Testis (tissue), 2 donors: ENCODE measurements at regions not wholly inside any gene's neighbourhood (a gene's known extent, or its start where the extent isn't known, plus 50 kb on each side); places are given as distances from the start of the nearest gene placed in this dataset.

ENCODE experiments used
- DNase-seq: peaks from one replicate; pipeline ENCODE4 v3.0.0-alpha.2; 2019
- H3K27ac ChIP-seq, 2 donors: fragments of 200-600 bp; sonication (generic); one replicate each; pipeline ENCODE4 v1.5.1; 2019
- H3K27me3 ChIP-seq: fragments of 200-600 bp; sonication (generic); one replicate; pipeline ENCODE4 v1.5.1; 2019
- H3K36me3 ChIP-seq: fragments of 200-600 bp; sonication (generic); one replicate; pipeline ENCODE4 v1.5.1; 2017; ENCODE audit warnings: low read depth; ENCODE audit errors: missing control alignments
- H3K4me1 ChIP-seq: fragments of 200-600 bp; sonication (generic); one replicate; pipeline ENCODE4 v1.5.1; 2019
- H3K4me3 ChIP-seq, 2 donors: fragments of 200-600 bp; sonication (generic); one replicate each; pipeline ENCODE4 v1.5.1; 2017 to 2019
- H3K9me3 ChIP-seq: fragments of 200-600 bp; sonication (generic); one replicate; pipeline ENCODE4 v1.5.1; 2017
- POLR2A ChIP-seq: fragments of 450-650 bp; IDR thresholded peaks from one replicate; pipeline ENCODE4 v1.6.1; 2017; ENCODE audit warnings: antibody characterized with exemption, mild to moderate bottlenecking, moderate library complexity
- WGBS, 2 donors: methylation state at CpG; one replicate each; pipeline ENCODE4 v1.1.5; 2018; 5-methylcytosine and 5-hydroxymethylcytosine counted together
- intact Hi-C: fragments of 100-400 bp; cut with DNase I; formaldehyde crosslinking; loops from one replicate; pipeline ENCODE4 v1.15.1; 2023; ENCODE audit warnings: low total_unique reads
- TF ChIP-seq, protein P1 (sequence below), 3 experiments: fragments of 450-650 bp in 2 of 3; fragments of 200-600 bp in 1 of 3; sonication (generic) in 1 of 3; IDR thresholded peaks; one replicate each; pipeline ENCODE4 v1.5.1; 2016 to 2019; ENCODE audit warnings: antibody characterized with exemption in 3 of 3, mild to moderate bottlenecking in 2 of 3, moderate library complexity in 1 of 3

DNA sequence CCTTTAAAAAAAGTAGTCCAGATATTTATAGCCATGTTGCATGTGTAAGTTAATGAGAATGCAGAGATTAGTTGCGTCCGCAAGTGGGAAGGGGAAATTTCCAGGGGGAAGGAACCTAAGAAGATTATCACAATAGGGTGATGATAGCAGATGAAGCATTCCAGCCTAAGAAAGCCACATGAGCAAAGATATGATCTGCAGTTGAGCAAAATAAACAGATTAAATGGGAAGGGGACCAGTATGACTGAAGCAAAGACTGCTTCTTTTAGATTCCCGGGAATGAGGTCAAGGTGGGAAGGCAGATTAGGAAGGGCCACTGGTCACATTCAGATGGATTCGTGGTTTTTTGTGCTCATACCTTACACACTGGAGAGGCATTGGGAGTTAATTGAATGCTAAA lies 154.6 kb upstream of the CDH2 start:
- no peak overlapping the region for H3K27ac ChIP-seq
- no peak for DNase-seq
- TF ChIP-seq POLR2A: no peak
- TF ChIP-seq, protein P1, sequence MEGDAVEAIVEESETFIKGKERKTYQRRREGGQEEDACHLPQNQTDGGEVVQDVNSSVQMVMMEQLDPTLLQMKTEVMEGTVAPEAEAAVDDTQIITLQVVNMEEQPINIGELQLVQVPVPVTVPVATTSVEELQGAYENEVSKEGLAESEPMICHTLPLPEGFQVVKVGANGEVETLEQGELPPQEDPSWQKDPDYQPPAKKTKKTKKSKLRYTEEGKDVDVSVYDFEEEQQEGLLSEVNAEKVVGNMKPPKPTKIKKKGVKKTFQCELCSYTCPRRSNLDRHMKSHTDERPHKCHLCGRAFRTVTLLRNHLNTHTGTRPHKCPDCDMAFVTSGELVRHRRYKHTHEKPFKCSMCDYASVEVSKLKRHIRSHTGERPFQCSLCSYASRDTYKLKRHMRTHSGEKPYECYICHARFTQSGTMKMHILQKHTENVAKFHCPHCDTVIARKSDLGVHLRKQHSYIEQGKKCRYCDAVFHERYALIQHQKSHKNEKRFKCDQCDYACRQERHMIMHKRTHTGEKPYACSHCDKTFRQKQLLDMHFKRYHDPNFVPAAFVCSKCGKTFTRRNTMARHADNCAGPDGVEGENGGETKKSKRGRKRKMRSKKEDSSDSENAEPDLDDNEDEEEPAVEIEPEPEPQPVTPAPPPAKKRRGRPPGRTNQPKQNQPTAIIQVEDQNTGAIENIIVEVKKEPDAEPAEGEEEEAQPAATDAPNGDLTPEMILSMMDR (IDR thresholded peaks at IDR 0.05): no peak
- no peaks in the 10 kb centered on the region for H3K27me3 ChIP-seq
- H3K9me3 ChIP-seq: no peaks in the 10 kb centered on the region
- H3K4me3 ChIP-seq: no peak overlapping the region
- intact Hi-C loops: no loop called here
- H3K4me1 ChIP-seq: no peaks in the 10 kb centered on the region
- H3K36me3 ChIP-seq: no peaks in the 10 kb centered on the region
- 81 to 86% methylated on average over 4 of the region's 4 CpGs for WGBS, 2 donors

DNA sequence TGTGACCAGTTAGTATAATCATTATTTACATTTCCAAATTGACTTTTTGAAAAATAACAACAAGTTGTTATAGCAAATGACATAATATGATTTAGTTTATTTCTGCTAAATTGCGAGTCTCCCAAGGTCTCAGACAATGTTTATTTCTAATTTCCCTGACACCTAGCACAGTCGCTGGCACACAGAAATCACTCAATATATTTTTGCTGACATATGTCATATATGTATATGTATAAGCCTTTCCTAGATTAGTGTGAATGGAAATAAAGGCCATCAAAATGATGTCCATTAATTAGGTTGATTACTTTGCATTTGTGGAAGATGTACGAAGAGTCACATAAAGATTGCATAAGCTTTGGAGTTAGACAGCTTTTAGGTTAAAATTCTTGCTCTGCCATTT lies 136.7 kb upstream of the CDH2 start:
- Histone ChIP-seq H3K4me1 (no peaks in the 10 kb centered on the region), H3K4me3 (no peak overlapping the region), H3K36me3 (no peaks in the 10 kb centered on the region), H3K9me3 (no peaks in the 10 kb centered on the region), H3K27me3 (no peaks in the 10 kb centered on the region), H3K27ac (no peak overlapping the region)
- intact Hi-C loops: no loop called here
- no peak for DNase-seq
- WGBS, 2 donors: 82 to 93% methylated on average over 3 of the region's 3 CpGs
- TF ChIP-seq POLR2A: no peak
- TF ChIP-seq, protein P1 (IDR thresholded peaks at IDR 0.05): no peak

DNA sequence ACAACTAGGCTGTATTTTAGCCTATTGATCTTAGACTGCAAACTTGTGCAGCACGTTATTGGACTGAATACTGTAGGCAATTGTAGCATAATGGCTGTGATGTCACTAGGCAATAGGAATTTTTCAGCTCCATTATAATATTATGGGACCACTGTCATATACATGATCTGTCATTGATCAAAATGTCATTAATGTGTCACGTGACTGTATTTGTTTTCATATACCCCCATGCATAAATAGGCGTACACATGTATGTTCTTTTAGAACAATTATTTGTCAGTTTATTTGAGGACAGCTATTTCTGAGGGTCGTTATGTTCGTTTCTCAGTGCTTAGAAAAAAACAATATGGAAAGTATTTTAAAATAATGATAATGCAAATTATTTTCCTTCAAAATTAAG lies 111.9 kb upstream of the CDH2 start:
- no peaks in the 10 kb centered on the region for H3K36me3 ChIP-seq
- no peak for DNase-seq
- no peaks in the 10 kb centered on the region for H3K27me3 ChIP-seq
- TF ChIP-seq POLR2A: no peak
- TF ChIP-seq, protein P1 (IDR thresholded peaks at IDR 0.05): no peak
- H3K9me3 ChIP-seq: no peaks in the 10 kb centered on the region
- WGBS, 2 donors: 89 to 90% methylated on average over 5 of the region's 5 CpGs
- no peaks in the 10 kb centered on the region for H3K4me1 ChIP-seq
- H3K27ac ChIP-seq: no peak overlapping the region
- intact Hi-C loops: no loop called here
- H3K4me3 ChIP-seq: no peak overlapping the region

DNA sequence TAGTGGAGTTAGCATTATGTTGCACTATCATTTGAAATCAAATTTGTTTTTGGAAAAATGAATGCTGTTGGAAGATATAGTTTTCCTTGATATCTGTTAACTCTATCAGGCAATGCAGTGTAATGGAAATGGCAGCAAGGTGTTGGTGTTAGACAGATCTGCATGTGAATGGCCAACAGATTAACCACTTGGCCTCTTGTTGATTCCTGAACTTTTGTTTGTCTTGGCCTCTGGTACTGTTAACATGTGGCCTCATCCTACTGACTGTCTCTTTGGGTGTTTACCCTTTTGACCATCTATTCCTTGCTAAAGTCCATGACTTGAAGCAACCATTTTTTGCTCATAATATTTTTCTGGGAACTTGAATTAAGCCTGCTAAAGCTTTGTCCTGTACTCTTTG lies 110.2 kb upstream of the CDH2 start:
- H3K27me3 ChIP-seq: no peaks in the 10 kb centered on the region
- intact Hi-C loops: no loop called here
- H3K27ac ChIP-seq: no peak overlapping the region
- H3K36me3 ChIP-seq: no peaks in the 10 kb centered on the region
- no peak overlapping the region for H3K4me3 ChIP-seq
- no peaks in the 10 kb centered on the region for H3K9me3 ChIP-seq
- H3K4me1 ChIP-seq: no peaks in the 10 kb centered on the region
- DNase-seq: no peak
- no peak for TF ChIP-seq POLR2A
- TF ChIP-seq, protein P1 (IDR thresholded peaks at IDR 0.05): no peak

DNA sequence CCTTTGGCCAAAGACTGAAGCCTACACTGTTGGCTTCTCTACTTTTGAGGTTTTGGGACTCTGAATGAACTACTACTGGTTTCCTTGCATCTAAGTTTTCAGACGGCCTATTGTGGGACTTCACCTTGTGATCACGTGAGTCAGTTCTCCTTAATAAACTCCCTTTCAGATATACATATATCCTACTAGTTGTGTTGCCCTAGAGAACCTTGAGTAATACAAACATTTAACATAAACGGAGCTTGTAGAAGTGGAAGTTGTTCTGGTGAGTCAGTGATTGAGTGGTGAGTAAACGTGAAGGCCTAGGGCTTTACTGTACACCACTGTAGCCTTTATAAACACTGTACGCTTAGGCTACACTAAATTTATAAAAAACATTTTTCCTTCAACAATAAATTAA lies 107.2 kb upstream of the CDH2 start:
- Histone ChIP-seq H3K4me3 (no peak overlapping the region), H3K4me1 (no peaks in the 10 kb centered on the region), H3K9me3 (no peaks in the 10 kb centered on the region), H3K27me3 (no peaks in the 10 kb centered on the region), H3K36me3 (no peaks in the 10 kb centered on the region), H3K27ac (no peak overlapping the region)
- WGBS, 2 donors: 82 to 91% methylated on average over 5 of the region's 5 CpGs
- TF ChIP-seq POLR2A: no peak
- TF ChIP-seq, protein P1 (IDR thresholded peaks at IDR 0.05): no peak
- intact Hi-C loops: no loop called here
- DNase-seq: no peak
